HEK293 (cell line): ENCODE measurements at regions not wholly inside any gene's neighbourhood (a gene's known extent, or its start where the extent isn't known, plus 50 kb on each side); places are given as distances from the start of the nearest gene placed in this dataset.
A peak's percentile ranks its signal among the peaks of the same experiment; 100 is the strongest.

Experiments used
- GLI4 ChIP-seq: fragments of 450-650 bp; formaldehyde crosslinking; IDR thresholded peaks from 2 replicates; pipeline ENCODE4 v1.5.1; 2016; ENCODE audit warnings: missing biosample characterization, missing genetic modification characterization
- GLIS2 ChIP-seq: fragments of 450-650 bp; formaldehyde crosslinking; IDR thresholded peaks from 2 replicates; pipeline ENCODE4 v1.5.1; 2016; ENCODE audit warnings: missing biosample characterization, missing genetic modification characterization
- HIC1 ChIP-seq: fragments of 450-650 bp; formaldehyde crosslinking; IDR thresholded peaks from 2 replicates; pipeline ENCODE4 v1.5.1; 2016; ENCODE audit warnings: missing biosample characterization, missing genetic modification characterization
- HOXA7 ChIP-seq: sonication (generic); formaldehyde crosslinking; IDR thresholded peaks from 2 replicates; pipeline ENCODE4 v1.8.1; 2022; ENCODE audit warnings: missing genetic modification reagents, borderline replicate concordance
- KLF7 ChIP-seq: fragments of 450-650 bp; formaldehyde crosslinking; IDR thresholded peaks from 2 replicates; pipeline ENCODE4 v1.5.1; 2016; ENCODE audit warnings: missing biosample characterization, missing genetic modification characterization, borderline replicate concordance
- PRDM1 ChIP-seq: fragments of 450-650 bp; formaldehyde crosslinking; IDR thresholded peaks from 2 replicates; pipeline ENCODE4; 2016; ENCODE audit warnings: missing biosample characterization, missing genetic modification characterization
- SALL2 ChIP-seq: fragments of 450-650 bp; formaldehyde crosslinking; IDR thresholded peaks from 2 replicates; pipeline ENCODE4 v1.5.0; 2017; ENCODE audit warnings: missing biosample characterization, mild to moderate bottlenecking, missing genetic modification characterization, borderline replicate concordance
- SCRT1 ChIP-seq: fragments of 450-650 bp; formaldehyde crosslinking; IDR thresholded peaks from 2 replicates; pipeline ENCODE4 v1.5.1; 2016; ENCODE audit warnings: missing biosample characterization, missing genetic modification characterization, borderline replicate concordance
- TRIM28 ChIP-seq: IDR thresholded peaks from 2 replicates; pipeline ENCODE4 v1.6.1; 2011; ENCODE audit warnings: low read length, control low read depth, borderline replicate concordance
- YY2 ChIP-seq: fragments of 450-650 bp; formaldehyde crosslinking; IDR thresholded peaks from 2 replicates; pipeline ENCODE4 v1.5.1; 2016; ENCODE audit warnings: missing biosample characterization, missing genetic modification characterization
- ZEB2 ChIP-seq: fragments of 450-650 bp; formaldehyde crosslinking; IDR thresholded peaks from 2 replicates; pipeline ENCODE4 v1.5.1; 2016; ENCODE audit warnings: missing biosample characterization, missing genetic modification characterization
- ZFHX2 ChIP-seq: fragments of 450-650 bp; formaldehyde crosslinking; conservative IDR thresholded peaks from 2 replicates; pipeline ENCODE4 v1.5.1; 2016; ENCODE audit warnings: missing biosample characterization, missing genetic modification characterization
- ZNF121 ChIP-seq: fragments of 450-650 bp; formaldehyde crosslinking; IDR thresholded peaks from 2 replicates; pipeline ENCODE4 v1.5.1; 2016; ENCODE audit warnings: missing biosample characterization, missing genetic modification characterization
- ZNF18 ChIP-seq: fragments of 450-650 bp; formaldehyde crosslinking; IDR thresholded peaks from 2 replicates; pipeline ENCODE4 v1.5.1; 2016; ENCODE audit warnings: missing biosample characterization, missing genetic modification characterization
- ZNF184 ChIP-seq: fragments of 450-650 bp; IDR thresholded peaks from 2 replicates; pipeline ENCODE4 v1.5.1; 2018; ENCODE audit warnings: missing biosample characterization, mild to moderate bottlenecking, missing genetic modification characterization
- ZNF2 ChIP-seq: fragments of 450-650 bp; formaldehyde crosslinking; IDR thresholded peaks from 2 replicates; pipeline ENCODE4 v1.5.1; 2016; ENCODE audit warnings: missing biosample characterization, missing genetic modification characterization
- ZNF202 ChIP-seq: fragments of 450-650 bp; formaldehyde crosslinking; IDR thresholded peaks from 2 replicates; pipeline ENCODE4 v1.5.1; 2016; ENCODE audit warnings: missing biosample characterization, missing genetic modification characterization, borderline replicate concordance
- ZNF24 ChIP-seq: fragments of 450-650 bp; formaldehyde crosslinking; IDR thresholded peaks from 2 replicates; pipeline ENCODE4 v1.5.1; 2016; ENCODE audit warnings: missing biosample characterization, missing genetic modification characterization
- ZNF248 ChIP-seq: fragments of 450-650 bp; formaldehyde crosslinking; IDR thresholded peaks from 2 replicates; pipeline ENCODE4 v1.5.1; 2017; ENCODE audit warnings: missing biosample characterization, missing genetic modification characterization
- ZNF311 ChIP-seq: fragments of 450-650 bp; formaldehyde crosslinking; IDR thresholded peaks from 2 replicates; pipeline ENCODE4 v1.5.1; 2017; ENCODE audit warnings: missing biosample characterization, missing genetic modification characterization, borderline replicate concordance
- ZNF416 ChIP-seq: fragments of 450-650 bp; formaldehyde crosslinking; IDR thresholded peaks from 2 replicates; pipeline ENCODE4 v1.5.1; 2016; ENCODE audit warnings: missing biosample characterization, missing genetic modification characterization
- ZNF501 ChIP-seq: fragments of 450-650 bp; formaldehyde crosslinking; IDR thresholded peaks from 2 replicates; pipeline ENCODE4 v1.5.1; 2016; ENCODE audit warnings: missing biosample characterization, missing genetic modification characterization
- ZNF521 ChIP-seq: fragments of 450-650 bp; formaldehyde crosslinking; IDR thresholded peaks from 2 replicates; pipeline ENCODE4 v1.5.1; 2017; ENCODE audit warnings: missing biosample characterization, mild to moderate bottlenecking, missing genetic modification characterization
- ZNF530 ChIP-seq: fragments of 450-650 bp; formaldehyde crosslinking; IDR thresholded peaks from 2 replicates; pipeline ENCODE4 v1.5.1; 2016; ENCODE audit warnings: low read depth, missing biosample characterization, missing genetic modification characterization
- ZNF544 ChIP-seq: fragments of 450-650 bp; formaldehyde crosslinking; IDR thresholded peaks from 2 replicates; pipeline ENCODE4 v1.5.0; 2017; ENCODE audit warnings: missing biosample characterization, missing genetic modification characterization
- ZNF585B ChIP-seq: fragments of 450-650 bp; formaldehyde crosslinking; IDR thresholded peaks from 2 replicates; pipeline ENCODE4 v1.5.1; 2016; ENCODE audit warnings: missing biosample characterization, missing genetic modification characterization
- ZNF623 ChIP-seq: fragments of 450-650 bp; formaldehyde crosslinking; IDR thresholded peaks from 2 replicates; pipeline ENCODE4 v1.5.1; 2016; ENCODE audit warnings: missing biosample characterization, missing genetic modification characterization
- ZNF660 ChIP-seq: fragments of 450-650 bp; IDR thresholded peaks from 2 replicates; pipeline ENCODE4 v1.5.1; 2018; ENCODE audit warnings: missing biosample characterization, mild to moderate bottlenecking, missing genetic modification characterization
- ZNF701 ChIP-seq: fragments of 450-650 bp; formaldehyde crosslinking; IDR thresholded peaks from 2 replicates; pipeline ENCODE4 v1.5.1; 2016; ENCODE audit warnings: missing biosample characterization, missing genetic modification characterization
- ZNF707 ChIP-seq: fragments of 450-650 bp; formaldehyde crosslinking; IDR thresholded peaks from 2 replicates; pipeline ENCODE4 v1.5.1; 2016; ENCODE audit warnings: missing biosample characterization, missing genetic modification characterization
- ZNF785 ChIP-seq: fragments of 450-650 bp; formaldehyde crosslinking; IDR thresholded peaks from 2 replicates; pipeline ENCODE4 v1.5.1; 2016; ENCODE audit warnings: missing biosample characterization, missing genetic modification characterization
- ZNF843 ChIP-seq: fragments of 450-650 bp; formaldehyde crosslinking; IDR thresholded peaks from 2 replicates; pipeline ENCODE4 v1.5.1; 2016; ENCODE audit warnings: missing biosample characterization, missing genetic modification characterization
- ZSCAN16 ChIP-seq: fragments of 450-650 bp; formaldehyde crosslinking; IDR thresholded peaks from 2 replicates; pipeline ENCODE4 v1.5.1; 2016; ENCODE audit warnings: missing biosample characterization, missing genetic modification characterization
- ZSCAN30 ChIP-seq: fragments of 450-650 bp; IDR thresholded peaks from 2 replicates; pipeline ENCODE4 v1.5.1; 2018; ENCODE audit warnings: missing biosample characterization, mild to moderate bottlenecking, missing genetic modification characterization, moderate library complexity
- TF ChIP-seq, protein P1 (sequence below): fragments of 450-650 bp; formaldehyde crosslinking; optimal IDR thresholded peaks from 2 replicates; pipeline ENCODE3; 2016; ENCODE audit warnings: missing biosample characterization, mild to moderate bottlenecking, missing genetic modification characterization
- TF ChIP-seq, protein P2 (sequence below): fragments of 450-650 bp; formaldehyde crosslinking; IDR thresholded peaks from 2 replicates; pipeline ENCODE4 v1.5.1; 2016; ENCODE audit warnings: missing biosample characterization, missing genetic modification characterization

DNA sequence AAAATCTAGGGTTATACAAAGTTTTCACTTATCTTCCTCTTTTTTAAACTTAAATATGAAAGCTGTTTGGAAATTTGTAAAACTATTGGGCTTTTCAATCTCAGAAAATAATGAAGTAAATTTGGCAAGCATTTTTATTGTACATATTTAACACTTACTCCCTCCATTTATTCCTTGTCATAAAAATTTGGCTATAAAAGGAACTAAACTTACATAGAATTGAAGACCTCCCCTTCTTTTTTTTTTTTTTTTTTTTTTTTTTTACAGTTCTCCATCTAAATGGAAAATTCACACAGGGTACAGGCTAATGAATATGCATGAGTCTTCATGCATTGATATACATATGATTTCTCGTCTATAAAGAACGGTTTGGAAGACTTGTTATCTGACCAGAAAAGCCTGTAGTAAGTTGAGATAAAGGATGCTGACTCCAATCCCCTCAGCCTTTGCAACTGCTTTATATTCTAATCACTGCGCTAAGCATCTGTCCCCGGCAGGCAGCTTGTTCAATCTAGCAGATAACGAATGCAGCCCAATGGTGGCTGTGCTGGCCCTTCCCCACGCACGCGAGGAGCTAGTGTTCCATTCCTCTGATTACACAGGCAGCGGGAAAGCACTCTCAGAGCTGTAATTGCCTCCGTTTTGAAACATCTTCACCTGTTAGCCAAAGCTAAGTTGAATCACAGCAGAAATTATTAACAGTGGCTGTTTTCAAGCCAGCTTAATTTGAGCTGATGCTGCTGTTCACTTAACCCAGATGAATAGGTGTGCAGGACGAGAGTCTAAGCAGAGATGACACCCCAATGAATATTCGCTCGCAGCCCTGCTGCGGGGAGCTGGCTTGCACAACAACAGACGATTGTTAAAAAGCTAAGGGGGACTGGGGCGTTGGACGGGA is 453.8 kb upstream of the ZNF608 start (continued):
- TF ChIP-seq, protein P1, sequence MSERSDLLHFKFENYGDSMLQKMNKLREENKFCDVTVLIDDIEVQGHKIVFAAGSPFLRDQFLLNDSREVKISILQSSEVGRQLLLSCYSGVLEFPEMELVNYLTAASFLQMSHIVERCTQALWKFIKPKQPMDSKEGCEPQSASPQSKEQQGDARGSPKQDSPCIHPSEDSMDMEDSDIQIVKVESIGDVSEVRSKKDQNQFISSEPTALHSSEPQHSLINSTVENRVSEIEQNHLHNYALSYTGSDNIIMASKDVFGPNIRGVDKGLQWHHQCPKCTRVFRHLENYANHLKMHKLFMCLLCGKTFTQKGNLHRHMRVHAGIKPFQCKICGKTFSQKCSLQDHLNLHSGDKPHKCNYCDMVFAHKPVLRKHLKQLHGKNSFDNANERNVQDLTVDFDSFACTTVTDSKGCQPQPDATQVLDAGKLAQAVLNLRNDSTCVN, result no peak
- TF ChIP-seq KLF7 (tag by site-specific recombination) (no peak), ZNF501 (tag by site-specific recombination) (0 out of 2 replicates have a peak, but pooled peaks have one; percentile 13), ZNF660 (tag by site-specific recombination) (no peak), SALL2 (tag by site-specific recombination) (no peak), HOXA7 (CRISPR knock-in tag) (no peak), TRIM28 (peak; percentile 90), ZNF585B (tag by site-specific recombination) (no peak), ZNF701 (tag by site-specific recombination) (no peak), HIC1 (tag by site-specific recombination) (no peak), GLIS2 (tag by site-specific recombination) (no peak), ZFHX2 (tag by site-specific recombination) (no peak), YY2 (tag by site-specific recombination) (no peak), ZNF623 (tag by site-specific recombination) (no peak), ZNF785 (no peak), ZNF416 (tag by site-specific recombination) (no peak), ZNF544 (tag by site-specific recombination) (no peak), ZEB2 (tag by site-specific recombination) (0 out of 2 replicates have a peak, but pooled peaks have one; percentile 11), ZNF311 (tag by site-specific recombination) (no peak), ZSCAN16 (no peak), ZNF248 (tag by site-specific recombination) (no peak), ZNF843 (tag by site-specific recombination) (no peak), ZNF2 (tag by site-specific recombination) (peak; percentile 18; the same call in 1 of the 2 replicates), ZNF521 (no peak), ZNF202 (no peak), SCRT1 (tag by site-specific recombination) (no peak), ZNF530 (tag by site-specific recombination) (no peak), ZNF18 (no peak), ZSCAN30 (0 out of 2 replicates have a peak, but pooled peaks have one; percentile 48), PRDM1 (tag by site-specific recombination) (no peak), ZNF707 (tag by site-specific recombination) (no peak), ZNF184 (tag by site-specific recombination) (no peak), GLI4 (tag by site-specific recombination) (no peak), ZNF121 (tag by site-specific recombination) (no peak), ZNF24 (no peak)
- TF ChIP-seq, protein P2, sequence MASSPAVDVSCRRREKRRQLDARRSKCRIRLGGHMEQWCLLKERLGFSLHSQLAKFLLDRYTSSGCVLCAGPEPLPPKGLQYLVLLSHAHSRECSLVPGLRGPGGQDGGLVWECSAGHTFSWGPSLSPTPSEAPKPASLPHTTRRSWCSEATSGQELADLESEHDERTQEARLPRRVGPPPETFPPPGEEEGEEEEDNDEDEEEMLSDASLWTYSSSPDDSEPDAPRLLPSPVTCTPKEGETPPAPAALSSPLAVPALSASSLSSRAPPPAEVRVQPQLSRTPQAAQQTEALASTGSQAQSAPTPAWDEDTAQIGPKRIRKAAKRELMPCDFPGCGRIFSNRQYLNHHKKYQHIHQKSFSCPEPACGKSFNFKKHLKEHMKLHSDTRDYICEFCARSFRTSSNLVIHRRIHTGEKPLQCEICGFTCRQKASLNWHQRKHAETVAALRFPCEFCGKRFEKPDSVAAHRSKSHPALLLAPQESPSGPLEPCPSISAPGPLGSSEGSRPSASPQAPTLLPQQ (tag by site-specific recombination), result no peak
